Neural cell (in vitro differentiated cells): ENCODE measurements at regions not wholly inside any gene's neighbourhood (a gene's known extent, or its start where the extent isn't known, plus 50 kb on each side); places are given as distances from the start of the nearest gene placed in this dataset.

Experiments
- H2AFZ ChIP-seq: fragments of 200-600, 300-800 bp; sonication (generic), shearing (Covaris generic); 2 replicates; pipeline ENCODE4 v1.6.0; 2014; ENCODE audit warnings: low read depth, mild to moderate bottlenecking, antibody characterized with exemption, low read length, moderate library complexity
- H3F3A ChIP-seq: fragments of 200-600 bp; shearing (Covaris generic); 2 replicates; pipeline ENCODE4 v1.6.1; 2016; ENCODE audit warnings: mild to moderate bottlenecking, moderate library complexity, mixed read lengths, antibody characterized with exemption, low read length; ENCODE audit not compliant: insufficient read depth, poor library complexity, severe bottlenecking
- H3K27ac ChIP-seq: fragments of 200-600, 300-800 bp; sonication (generic), shearing (Covaris generic); 2 replicates; pipeline ENCODE4 v1.5.1; 2014; ENCODE audit warnings: mild to moderate bottlenecking, low read length, moderate library complexity
- H3K27me3 ChIP-seq: fragments of 300-800, 200-600 bp; sonication (generic), shearing (Covaris generic); 2 replicates; pipeline ENCODE4 v1.6.0; 2014; ENCODE audit warnings: mild to moderate bottlenecking, low read depth, low read length, moderate library complexity; ENCODE audit not compliant: insufficient read depth
- H3K36me3 ChIP-seq: fragments of 300-800, 200-600 bp; sonication (generic), shearing (Covaris generic); 2 replicates; pipeline ENCODE4 v1.5.1; 2014; ENCODE audit warnings: mild to moderate bottlenecking, antibody characterized with exemption, low read length, moderate library complexity; ENCODE audit not compliant: insufficient read depth
- H3K4me2 ChIP-seq: fragments of 300-800, 200-600 bp; sonication (generic), shearing (Covaris generic); 2 replicates; pipeline ENCODE4 v1.6.0; 2014; ENCODE audit warnings: mild to moderate bottlenecking, low read length
- H3K4me3 ChIP-seq: fragments of 300-800, 200-600 bp; sonication (generic), shearing (Covaris generic); 2 replicates; pipeline ENCODE4 v1.5.1; 2014; ENCODE audit warnings: mild to moderate bottlenecking, low read length, moderate library complexity
- H3K79me2 ChIP-seq: fragments of 200-600 bp; shearing (Covaris generic); replicated peaks from 2 replicates; pipeline ENCODE4 v1.6.0; 2014; ENCODE audit warnings: mild to moderate bottlenecking, low read length, moderate library complexity; ENCODE audit not compliant: insufficient read depth
- H3K9ac ChIP-seq: fragments of 300-800, 200-600 bp; sonication (generic), shearing (Covaris generic); 2 replicates; pipeline ENCODE4 v1.6.1; 2016; ENCODE audit warnings: mild to moderate bottlenecking, low read length, mixed read lengths
- H3K9me2 ChIP-seq: fragments of 200-600 bp; shearing (Covaris generic); 2 replicates; pipeline ENCODE4 v1.6.1; 2016; ENCODE audit warnings: mild to moderate bottlenecking, low read length, mixed read lengths; ENCODE audit not compliant: insufficient read depth
- H3K9me3 ChIP-seq: fragments of 200-600, 300-800 bp; sonication (generic), shearing (Covaris generic); 2 replicates; pipeline ENCODE4 v1.6.1; 2016; ENCODE audit warnings: mild to moderate bottlenecking, mixed run types, low read length, moderate library complexity, mixed read lengths
- H4K20me1 ChIP-seq: fragments of 200-600 bp; shearing (Covaris generic); 2 replicates; pipeline ENCODE4 v1.6.1; 2016; ENCODE audit warnings: mild to moderate bottlenecking, mixed run types; ENCODE audit not compliant: insufficient read depth
- CTCF ChIP-seq: fragments of 450-650 bp; IDR thresholded peaks from 2 replicates; pipeline ENCODE4 v1.5.1; 2014; ENCODE audit warnings: antibody characterized with exemption, mild to moderate bottlenecking, moderate library complexity; ENCODE audit not compliant: poor library complexity, severe bottlenecking
- EP300 ChIP-seq: fragments of 450-650 bp; conservative IDR thresholded peaks from 2 replicates; pipeline ENCODE4 v1.6.1; 2014; ENCODE audit warnings: antibody characterized with exemption, mild to moderate bottlenecking, moderate library complexity; ENCODE audit not compliant: poor library complexity, severe bottlenecking
- EZH2 ChIP-seq: fragments of 200-600, 300-800 bp; shearing (Covaris generic), sonication (generic); IDR thresholded peaks from 2 replicates; pipeline ENCODE4 v1.6.1; 2014; ENCODE audit warnings: antibody characterized with exemption, low read length, borderline replicate concordance, mild to moderate bottlenecking; ENCODE audit not compliant: insufficient read depth, poor library complexity, severe bottlenecking
- MXI1 ChIP-seq: fragments of 450-650 bp; conservative IDR thresholded peaks from 2 replicates; pipeline ENCODE4 v1.6.1; 2014; ENCODE audit warnings: antibody characterized with exemption, mild to moderate bottlenecking; ENCODE audit not compliant: poor library complexity, severe bottlenecking
- POLR2AphosphoS5 ChIP-seq: IDR thresholded peaks from 2 replicates; pipeline ENCODE4 v1.6.1; 2012
- RAD21 ChIP-seq: fragments of 450-650 bp; conservative IDR thresholded peaks from 2 replicates; pipeline ENCODE4 v1.6.1; 2014; ENCODE audit warnings: antibody characterized with exemption, mild to moderate bottlenecking, moderate library complexity
- REST ChIP-seq: IDR thresholded peaks from 2 replicates; pipeline ENCODE4 v1.6.1; 2012; ENCODE audit warnings: borderline replicate concordance
- SMC3 ChIP-seq: fragments of 450-650 bp; conservative IDR thresholded peaks from 2 replicates; pipeline ENCODE4 v1.6.1; 2014; ENCODE audit warnings: antibody characterized with exemption, mild to moderate bottlenecking, moderate library complexity; ENCODE audit not compliant: poor library complexity
- TAF1 ChIP-seq: IDR thresholded peaks from 2 replicates; pipeline ENCODE4 v1.6.1; 2012; ENCODE audit warnings: low read depth

- TF ChIP-seq EZH2 (no peak), TAF1 (no peak), EP300 (no peak), MXI1 (no peak), REST (no peak), CTCF (peak; percentile 98), POLR2AphosphoS5 (no peak), SMC3 (peak; percentile 99), RAD21 (peak; percentile 99)
- Histone ChIP-seq H3K9me2 (no peaks in the 10 kb centered on the region), H3K4me3 (peak overlapping the region; percentile 53), H3K9me3 (no peaks in the 10 kb centered on the region), H2AFZ (no peak overlapping the region), H3K27ac (peak overlapping the region; percentile 28), H3K79me2 (no peaks in the 10 kb centered on the region), H3K27me3 (no peaks in the 10 kb centered on the region), H3K36me3 (no peaks in the 10 kb centered on the region), H3K9ac (peak overlapping the region; percentile 14), H3F3A (no peaks in the 10 kb centered on the region), H3K4me2 (peak overlapping the region; percentile 13), H4K20me1 (no peaks in the 10 kb centered on the region)
Observed at GRCh38 chr11:10933455-10934292, 75.8 kb upstream of the ZBED5 start.

GRCh38 chr11:10932976-10933375 is 75.1 kb upstream of the ZBED5 start:
- no peak overlapping the region for H3K4me2 ChIP-seq
- H3K4me3 ChIP-seq: peak overlapping the region; percentile 32
- H3K9ac ChIP-seq: peak overlapping the region; percentile 14
- H3K79me2 ChIP-seq: no peaks in the 10 kb centered on the region
- H3K9me3 ChIP-seq: no peaks in the 10 kb centered on the region
- TF ChIP-seq RAD21 (no peak), REST (no peak), EZH2 (no peak), MXI1 (no peak), SMC3 (no peak), POLR2AphosphoS5 (no peak), TAF1 (no peak), CTCF (no peak), EP300 (no peak)
- H3K27ac ChIP-seq: peak overlapping the region; percentile 28
- H2AFZ ChIP-seq: no peak overlapping the region
- no peaks in the 10 kb centered on the region for H3K36me3 ChIP-seq
- H3K9me2 ChIP-seq: no peaks in the 10 kb centered on the region
- no peaks in the 10 kb centered on the region for H3K27me3 ChIP-seq
- H3F3A ChIP-seq: no peaks in the 10 kb centered on the region
- H4K20me1 ChIP-seq: no peaks in the 10 kb centered on the region
